HEK293T (cell line): ENCODE measurements at regions not wholly inside any gene's neighbourhood (a gene's known extent, or its start where the extent isn't known, plus 50 kb on each side); places are given as distances from the start of the nearest gene placed in this dataset.

Experiments
- ARNT ChIP-seq: fragments of 450-650 bp; IDR thresholded peaks from 2 replicates; pipeline ENCODE4 v1.6.1; 2017; ENCODE audit warnings: mild to moderate bottlenecking
- CTBP1 ChIP-seq: fragments of 450-650 bp; IDR thresholded peaks from 2 replicates; pipeline ENCODE4 v1.6.1; 2016; ENCODE audit warnings: borderline replicate concordance
- FOXA1 ChIP-seq: fragments of 450-650 bp; IDR thresholded peaks from 2 replicates; pipeline ENCODE4 v1.6.1; 2016; ENCODE audit warnings: mild to moderate bottlenecking
- FOXM1 ChIP-seq: fragments of 450-650 bp; IDR thresholded peaks from 2 replicates; pipeline ENCODE4 v1.6.1; 2017; ENCODE audit warnings: mild to moderate bottlenecking, borderline replicate concordance
- LEF1 ChIP-seq: fragments of 450-650 bp; IDR thresholded peaks from 2 replicates; pipeline ENCODE4 v1.6.1; 2017; ENCODE audit warnings: mild to moderate bottlenecking, borderline replicate concordance
- PKNOX1 ChIP-seq: fragments of 450-650 bp; IDR thresholded peaks from 2 replicates; pipeline ENCODE4 v1.6.1; 2016
- SP1 ChIP-seq: fragments of 450-650 bp; IDR thresholded peaks from 2 replicates; pipeline ENCODE4 v1.6.1; 2017

- TF ChIP-seq CTBP1 (no peak), PKNOX1 (no peak), LEF1 (no peak), FOXA1 (no peak), FOXM1 (no peak), SP1 (no peak), ARNT (no peak)
These were observed 638.5 kb upstream of the DPP6 start for GRCh38 chr7:153413540-153414287.
